ENCODE measurements at regions not wholly inside any gene's neighbourhood (a gene's known extent, or its start where the extent isn't known, plus 50 kb on each side); places are given as distances from the start of the nearest gene placed in this dataset.

DNA sequence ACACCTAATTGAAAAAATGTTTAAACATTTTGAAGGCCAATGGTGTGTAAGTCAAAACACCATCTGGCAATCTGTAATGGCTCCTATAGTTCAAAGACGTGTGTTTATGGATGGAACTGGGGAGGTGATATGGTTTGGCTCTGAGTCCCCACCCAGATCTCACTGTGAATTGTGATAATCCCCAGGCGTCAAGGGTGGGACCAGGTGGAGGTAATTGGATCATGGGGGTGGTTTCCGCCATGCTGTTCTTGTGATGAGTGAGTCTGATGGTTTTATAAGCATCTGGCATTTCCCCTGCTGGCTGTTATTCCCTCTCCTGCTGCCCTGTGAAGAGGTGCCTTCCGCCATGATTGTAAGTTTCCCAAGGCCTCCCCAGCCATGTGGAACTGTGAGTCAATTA, 52.2 kb downstream of the ADRA2C start:
- Histone ChIP-seq H3K27ac (no peak overlapping the region), H3K27me3 (ENCODE audit: insufficient read depth, low read depth) (peaks cover 64% of the 10 kb centered on the region), H3K9me2 (ENCODE audit: insufficient read depth) (no peaks in the 10 kb centered on the region), H3K4me2 (no peak overlapping the region), H3F3A (ENCODE audit: insufficient read depth, low read depth) (no peaks in the 10 kb centered on the region), H4K20me1 (ENCODE audit: insufficient read depth) (no peaks in the 10 kb centered on the region), H3K79me2 (ENCODE audit: low read depth) (no peaks in the 10 kb centered on the region), H3K9me3 (ENCODE audit: insufficient read depth, low read depth) (no peaks in the 10 kb centered on the region), H3K36me3 (ENCODE audit: low read depth) (no peaks in the 10 kb centered on the region), H2AFZ (no peak overlapping the region), H3K4me3 (no peak overlapping the region), H3K4me1 (replicated peaks; ENCODE audit: insufficient read depth) (no peaks in the 10 kb centered on the region)
- no peak for DNase-seq
- ChIA-PET CTCF (no interaction called here), POLR2A (ENCODE audit: unreplicated experiment) (no interaction called here)
- intact Hi-C loops (cut with micrococcal nuclease; ENCODE audit: unreplicated experiment), result no loop called here
- TF ChIP-seq EZH2 (IDR thresholded peaks at IDR 0.05; ENCODE audit: low read depth) (no peak), CTCF (conservative IDR thresholded peaks at IDR 0.05) (no peak)
- BruUV-seq (replicated peaks), result no TSS peak

DNA sequence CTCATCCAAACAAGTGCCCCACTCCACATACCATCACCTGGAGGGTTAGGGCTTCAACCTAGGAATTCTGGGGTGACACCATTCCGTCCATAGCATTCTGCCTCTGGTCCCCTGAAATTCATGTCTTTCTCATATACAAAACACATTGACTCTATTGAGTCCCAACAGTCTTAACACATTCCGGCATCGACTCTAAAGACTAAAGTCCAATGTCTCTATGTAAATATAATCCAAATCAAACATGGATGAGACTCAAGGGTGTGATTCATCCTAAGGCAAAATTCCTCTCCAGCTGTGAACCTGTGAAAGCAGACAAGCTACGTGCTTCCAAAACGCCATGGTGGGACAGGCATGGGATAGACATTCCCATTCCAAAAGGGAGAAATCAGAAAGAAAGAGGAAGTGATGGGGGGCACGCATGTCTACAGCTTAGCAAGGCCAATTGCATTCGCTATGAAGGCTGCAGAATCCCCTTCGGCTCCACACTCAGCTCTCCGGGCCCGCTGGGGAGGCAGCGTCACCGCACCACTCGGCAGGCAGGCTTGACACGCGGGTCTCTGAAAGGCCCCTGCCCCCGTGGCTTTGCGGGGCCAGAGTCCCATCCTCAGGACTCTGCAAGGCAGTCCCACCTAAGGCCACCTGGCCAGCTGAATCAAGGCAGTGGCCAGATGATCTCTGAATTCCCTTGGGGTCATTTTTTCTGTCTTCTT, 53.2 kb downstream of the ADRA2C start:
- no peak overlapping the region for H3K4me2 ChIP-seq
- H3K27me3 ChIP-seq (ENCODE audit: insufficient read depth, low read depth), result peaks cover 69% of the 10 kb centered on the region
- BruUV-seq (replicated peaks), result no TSS peak
- ChIA-PET POLR2A (ENCODE audit: unreplicated experiment) (no interaction called here), CTCF (interaction anchor here (0.6 kb wide), 1 partner anchor 1384 kb away, joined by 22 read pairs; no protein-coding TSS in a partner anchor)
- no peak overlapping the region for H2AFZ ChIP-seq
- H3F3A ChIP-seq (ENCODE audit: insufficient read depth, low read depth), result no peaks in the 10 kb centered on the region
- no peak for TF ChIP-seq CTCF (conservative IDR thresholded peaks at IDR 0.05)
- no peak for TF ChIP-seq EZH2 (IDR thresholded peaks at IDR 0.05; ENCODE audit: low read depth)
- H3K9me2 ChIP-seq (ENCODE audit: insufficient read depth), result no peaks in the 10 kb centered on the region
- H3K9me3 ChIP-seq (ENCODE audit: insufficient read depth, low read depth), result no peaks in the 10 kb centered on the region
- no peaks in the 10 kb centered on the region for H3K79me2 ChIP-seq (ENCODE audit: low read depth)
- DNase-seq, result no peak
- intact Hi-C loops (cut with micrococcal nuclease; ENCODE audit: unreplicated experiment), result no loop called here
- H3K4me3 ChIP-seq, result no peak overlapping the region
- no peak overlapping the region for H3K27ac ChIP-seq
- H3K4me1 ChIP-seq (replicated peaks; ENCODE audit: insufficient read depth), result no peaks in the 10 kb centered on the region
- H4K20me1 ChIP-seq (ENCODE audit: insufficient read depth), result no peaks in the 10 kb centered on the region
- H3K36me3 ChIP-seq (ENCODE audit: low read depth), result no peaks in the 10 kb centered on the region

DNA sequence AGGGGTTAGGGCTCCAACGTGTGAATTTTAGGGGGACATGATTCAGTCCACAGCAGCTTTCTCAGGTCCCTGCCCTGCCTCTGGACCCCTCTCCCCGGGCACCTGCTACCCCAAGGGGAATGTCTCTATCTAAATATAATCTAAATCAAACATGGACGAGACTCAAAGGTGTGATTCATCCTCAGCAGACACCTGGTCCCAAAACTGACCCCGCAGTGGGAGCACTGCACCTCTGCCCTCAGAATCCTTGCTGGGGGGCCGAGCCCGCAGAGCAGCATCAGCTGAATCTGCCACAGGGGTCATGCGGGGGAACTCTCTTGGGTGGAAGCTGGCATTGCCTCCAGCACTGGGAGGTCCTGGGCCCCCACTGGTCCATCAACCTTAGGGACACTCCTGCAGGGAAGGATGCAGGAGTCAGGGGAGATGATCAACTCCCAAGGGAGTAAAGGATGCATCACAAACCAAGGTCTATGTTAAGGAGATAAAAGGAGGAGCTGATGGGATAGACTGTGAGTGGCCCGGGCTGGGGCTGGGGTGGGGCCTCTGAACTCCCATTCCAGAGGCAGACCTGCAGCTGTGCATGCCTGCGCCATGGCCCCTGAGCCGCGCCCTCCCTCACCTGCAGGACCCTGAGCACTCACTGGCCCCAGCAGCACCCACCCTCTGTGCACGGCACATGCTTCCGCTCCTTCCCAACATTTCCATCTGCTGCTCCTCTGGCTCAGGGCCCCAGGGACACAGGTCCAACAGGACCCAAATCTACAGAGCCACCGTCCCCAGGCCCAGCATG, 54.0 kb downstream of the ADRA2C start:
- CTCF ChIA-PET, result no interaction called here
- intact Hi-C loops (cut with micrococcal nuclease; ENCODE audit: unreplicated experiment), result no loop called here
- Histone ChIP-seq H3K9me3 (ENCODE audit: insufficient read depth, low read depth) (no peaks in the 10 kb centered on the region), H3K27ac (no peak overlapping the region), H3K9me2 (ENCODE audit: insufficient read depth) (no peaks in the 10 kb centered on the region), H2AFZ (no peak overlapping the region), H3K27me3 (ENCODE audit: insufficient read depth, low read depth) (peaks cover 77% of the 10 kb centered on the region), H3K79me2 (ENCODE audit: low read depth) (no peaks in the 10 kb centered on the region), H3K4me3 (no peak overlapping the region), H4K20me1 (ENCODE audit: insufficient read depth) (no peaks in the 10 kb centered on the region), H3K4me2 (no peak overlapping the region), H3F3A (ENCODE audit: insufficient read depth, low read depth) (no peaks in the 10 kb centered on the region), H3K4me1 (replicated peaks; ENCODE audit: insufficient read depth) (no peaks in the 10 kb centered on the region), H3K36me3 (ENCODE audit: low read depth) (no peaks in the 10 kb centered on the region)
- no TSS peak for BruUV-seq (replicated peaks)
- POLR2A ChIA-PET (ENCODE audit: unreplicated experiment), result no interaction called here
- no peak for DNase-seq
- TF ChIP-seq EZH2 (IDR thresholded peaks at IDR 0.05; ENCODE audit: low read depth) (no peak), CTCF (conservative IDR thresholded peaks at IDR 0.05) (no peak)

Measured in PC-9 (cell line).